ENCODE measurements at regions not wholly inside any gene's neighbourhood (a gene's known extent, or its start where the extent isn't known, plus 50 kb on each side); places are given as distances from the start of the nearest gene placed in this dataset.
A peak's percentile ranks its signal among the peaks of the same experiment; 100 is the strongest.

- DNase-seq (ENCODE audit: low spot score) = no peak
- H3K27me3 ChIP-seq = no peaks in the 10 kb centered on the region
- WGBS (ENCODE audit: low lambda C conversion rate, missing lambda C conversion rate) = 86% methylated on average over 8 of the region's 8 CpGs
- H3K4me2 ChIP-seq = no peak overlapping the region
- H3K27ac ChIP-seq = peak overlapping the region; percentile 15
- no peaks in the 10 kb centered on the region for H4K20me1 ChIP-seq (ENCODE audit: insufficient read depth, poor library complexity, severe bottlenecking)
- no peaks in the 10 kb centered on the region for H3K9me2 ChIP-seq (replicated peaks; ENCODE audit: insufficient read depth)
- no peaks in the 10 kb centered on the region for H3K36me3 ChIP-seq (replicated peaks; ENCODE audit: insufficient read depth, low read depth)
- no peak overlapping the region for H2AFZ ChIP-seq
- no peaks in the 10 kb centered on the region for H3K9me3 ChIP-seq (ENCODE audit: low read depth)
- no peak overlapping the region for H3K4me3 ChIP-seq
- peaks cover 15% of the 10 kb centered on the region for H3K4me1 ChIP-seq (ENCODE audit: insufficient read depth)
- no peaks in the 10 kb centered on the region for H3K79me2 ChIP-seq
- TF ChIP-seq EZH2 (IDR thresholded peaks at IDR 0.05; ENCODE audit: borderline replicate concordance) (no peak), EZH2phosphoT487 (IDR thresholded peaks at IDR 0.05; ENCODE audit: low read depth, severe bottlenecking, unreplicated experiment) (no peak)
- TF ChIP-seq, protein P1, sequence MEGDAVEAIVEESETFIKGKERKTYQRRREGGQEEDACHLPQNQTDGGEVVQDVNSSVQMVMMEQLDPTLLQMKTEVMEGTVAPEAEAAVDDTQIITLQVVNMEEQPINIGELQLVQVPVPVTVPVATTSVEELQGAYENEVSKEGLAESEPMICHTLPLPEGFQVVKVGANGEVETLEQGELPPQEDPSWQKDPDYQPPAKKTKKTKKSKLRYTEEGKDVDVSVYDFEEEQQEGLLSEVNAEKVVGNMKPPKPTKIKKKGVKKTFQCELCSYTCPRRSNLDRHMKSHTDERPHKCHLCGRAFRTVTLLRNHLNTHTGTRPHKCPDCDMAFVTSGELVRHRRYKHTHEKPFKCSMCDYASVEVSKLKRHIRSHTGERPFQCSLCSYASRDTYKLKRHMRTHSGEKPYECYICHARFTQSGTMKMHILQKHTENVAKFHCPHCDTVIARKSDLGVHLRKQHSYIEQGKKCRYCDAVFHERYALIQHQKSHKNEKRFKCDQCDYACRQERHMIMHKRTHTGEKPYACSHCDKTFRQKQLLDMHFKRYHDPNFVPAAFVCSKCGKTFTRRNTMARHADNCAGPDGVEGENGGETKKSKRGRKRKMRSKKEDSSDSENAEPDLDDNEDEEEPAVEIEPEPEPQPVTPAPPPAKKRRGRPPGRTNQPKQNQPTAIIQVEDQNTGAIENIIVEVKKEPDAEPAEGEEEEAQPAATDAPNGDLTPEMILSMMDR (IDR thresholded peaks at IDR 0.05; ENCODE audit: poor library complexity) = no peak
Observed at GRCh38 chr6:167700199-167700598, 126.5 kb upstream of the AFDN start.

- Histone ChIP-seq H3K36me3 (replicated peaks; ENCODE audit: insufficient read depth, low read depth) (no peaks in the 10 kb centered on the region), H4K20me1 (ENCODE audit: insufficient read depth, poor library complexity, severe bottlenecking) (no peaks in the 10 kb centered on the region), H3K4me1 (ENCODE audit: insufficient read depth) (peaks cover 15% of the 10 kb centered on the region), H3K27ac (no peak overlapping the region), H3K4me2 (no peak overlapping the region), H3K9me3 (ENCODE audit: low read depth) (no peaks in the 10 kb centered on the region), H3K27me3 (no peaks in the 10 kb centered on the region), H2AFZ (no peak overlapping the region), H3K79me2 (no peaks in the 10 kb centered on the region), H3K9me2 (replicated peaks; ENCODE audit: insufficient read depth) (no peaks in the 10 kb centered on the region), H3K4me3 (no peak overlapping the region)
- TF ChIP-seq EZH2phosphoT487 (IDR thresholded peaks at IDR 0.05; ENCODE audit: low read depth, severe bottlenecking, unreplicated experiment) (no peak), EZH2 (IDR thresholded peaks at IDR 0.05; ENCODE audit: borderline replicate concordance) (no peak)
- TF ChIP-seq, protein P1 (IDR thresholded peaks at IDR 0.05; ENCODE audit: poor library complexity) = no peak
- WGBS (ENCODE audit: low lambda C conversion rate, missing lambda C conversion rate) = 89% methylated on average over 12 of the region's 12 CpGs
- no peak for DNase-seq (ENCODE audit: low spot score)
Observed at GRCh38 chr6:167701010-167701409, 125.7 kb upstream of the AFDN start.

- WGBS (ENCODE audit: low lambda C conversion rate, missing lambda C conversion rate) = 91% methylated on average over 8 of the region's 8 CpGs
- peaks cover 15% of the 10 kb centered on the region for H3K4me1 ChIP-seq (ENCODE audit: insufficient read depth)
- no peak for DNase-seq (ENCODE audit: low spot score)
Observed at GRCh38 chr6:167702241-167702827, 124.4 kb upstream of the AFDN start.

More at GRCh38 chr6:167702241-167702827, 124.4 kb upstream of the AFDN start:
- no peaks in the 10 kb centered on the region for H4K20me1 ChIP-seq (ENCODE audit: insufficient read depth, poor library complexity, severe bottlenecking)
- no peaks in the 10 kb centered on the region for H3K36me3 ChIP-seq (replicated peaks; ENCODE audit: insufficient read depth, low read depth)
- no peak overlapping the region for H3K4me2 ChIP-seq
- no peaks in the 10 kb centered on the region for H3K27me3 ChIP-seq
- no peak overlapping the region for H3K4me3 ChIP-seq
- no peaks in the 10 kb centered on the region for H3K79me2 ChIP-seq
- no peaks in the 10 kb centered on the region for H3K9me2 ChIP-seq (replicated peaks; ENCODE audit: insufficient read depth)
- H3K9me3 ChIP-seq (ENCODE audit: low read depth) = no peaks in the 10 kb centered on the region
- no peak overlapping the region for H3K27ac ChIP-seq
- TF ChIP-seq, protein P1 (IDR thresholded peaks at IDR 0.05; ENCODE audit: poor library complexity) = no peak
- no peak for TF ChIP-seq EZH2phosphoT487 (IDR thresholded peaks at IDR 0.05; ENCODE audit: low read depth, severe bottlenecking, unreplicated experiment)
- TF ChIP-seq EZH2 (IDR thresholded peaks at IDR 0.05; ENCODE audit: borderline replicate concordance) = no peak
- no peak overlapping the region for H2AFZ ChIP-seq

Measured in hepatocyte (in vitro differentiated cells).